Body of pancreas (tissue), 4 donors: ENCODE measurements at regions not wholly inside any gene's neighbourhood (a gene's known extent, or its start where the extent isn't known, plus 50 kb on each side); places are given as distances from the start of the nearest gene placed in this dataset.

Experiments used
- POLR2A ChIP-seq, 3 donors: fragments of 450-650 bp; IDR thresholded peaks; one replicate each; pipeline ENCODE4 v1.6.1; 2016; ENCODE audit warnings: antibody characterized with exemption in 3 of 3, mild to moderate bottlenecking in 2 of 3
- TF ChIP-seq, protein P1 (sequence below), 7 experiments: fragments of 450-650 bp in 4 of 7; fragments of 200-600 bp in 3 of 7; sonication (generic) in 3 of 7; IDR thresholded peaks; one replicate each; pipeline ENCODE4 v1.5.1; 2016 to 2019; ENCODE audit warnings: antibody characterized with exemption in 7 of 7

DNA sequence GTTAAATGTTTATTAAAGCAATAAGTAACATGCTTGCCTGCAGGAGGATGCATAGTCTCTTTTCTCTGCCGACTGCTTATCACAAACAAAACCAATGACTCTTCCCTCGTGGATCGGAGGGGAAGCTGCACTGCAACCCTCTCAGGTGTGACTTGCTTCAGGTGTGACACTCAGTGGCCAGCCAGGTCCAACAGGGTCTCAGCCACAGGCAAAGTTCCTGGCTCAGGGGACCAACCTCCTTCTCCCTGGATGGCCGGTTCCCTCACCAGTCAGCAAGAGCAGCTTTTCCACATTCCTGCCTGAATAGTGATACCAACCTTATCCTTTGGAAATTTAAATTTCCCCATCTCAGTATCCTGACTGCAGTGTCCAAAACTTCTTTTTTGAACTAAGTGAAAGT lies 383.5 kb downstream of the CMPK2 start:
- TF ChIP-seq, protein P1, sequence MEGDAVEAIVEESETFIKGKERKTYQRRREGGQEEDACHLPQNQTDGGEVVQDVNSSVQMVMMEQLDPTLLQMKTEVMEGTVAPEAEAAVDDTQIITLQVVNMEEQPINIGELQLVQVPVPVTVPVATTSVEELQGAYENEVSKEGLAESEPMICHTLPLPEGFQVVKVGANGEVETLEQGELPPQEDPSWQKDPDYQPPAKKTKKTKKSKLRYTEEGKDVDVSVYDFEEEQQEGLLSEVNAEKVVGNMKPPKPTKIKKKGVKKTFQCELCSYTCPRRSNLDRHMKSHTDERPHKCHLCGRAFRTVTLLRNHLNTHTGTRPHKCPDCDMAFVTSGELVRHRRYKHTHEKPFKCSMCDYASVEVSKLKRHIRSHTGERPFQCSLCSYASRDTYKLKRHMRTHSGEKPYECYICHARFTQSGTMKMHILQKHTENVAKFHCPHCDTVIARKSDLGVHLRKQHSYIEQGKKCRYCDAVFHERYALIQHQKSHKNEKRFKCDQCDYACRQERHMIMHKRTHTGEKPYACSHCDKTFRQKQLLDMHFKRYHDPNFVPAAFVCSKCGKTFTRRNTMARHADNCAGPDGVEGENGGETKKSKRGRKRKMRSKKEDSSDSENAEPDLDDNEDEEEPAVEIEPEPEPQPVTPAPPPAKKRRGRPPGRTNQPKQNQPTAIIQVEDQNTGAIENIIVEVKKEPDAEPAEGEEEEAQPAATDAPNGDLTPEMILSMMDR (IDR thresholded peaks at IDR 0.05): no peak
- TF ChIP-seq POLR2A (IDR thresholded peaks at IDR 0.05): no peak
